IMR-90 (cell line): ENCODE measurements at regions not wholly inside any gene's neighbourhood (a gene's known extent, or its start where the extent isn't known, plus 50 kb on each side); places are given as distances from the start of the nearest gene placed in this dataset.

Source experiments
- ATAC-seq: fragments of 200-7000 bp; cut with Tn5 transposase; 2 replicates; pipeline ENCODE4 v1.9.1; 2020; ENCODE audit warnings: low read depth, mild to moderate bottlenecking, moderate library complexity
- BruUV-seq: library from RNA; stranded (reverse); fragments of 400-500 nt; replicated peaks from 2 replicates; lab custom pipeline; 2021; lab: Mats Ljungman, UMichigan
- CTCF ChIA-PET: fragments of 300-600 bp; formaldehyde crosslinking; extraction: SDS; loops from one replicate; lab custom pipeline; 2021; ENCODE audit warnings: antibody characterized with exemption; lab: Yijun Ruan, JAX
- POLR2A ChIA-PET: fragments of 300-600 bp; sonication (Branson Sonifier 250); formaldehyde crosslinking; loops from one replicate; lab custom pipeline; 2022; ENCODE audit warnings: antibody characterized with exemption; ENCODE audit not compliant: unreplicated experiment; lab: Charles Lee
- DNase-seq: peaks from one replicate; pipeline ENCODE4 v3.0.0; 2013
- H2AFZ ChIP-seq: replicated peaks from 2 replicates; pipeline ENCODE3; 2013; ENCODE audit warnings: low read length, mild to moderate bottlenecking; ENCODE audit not compliant: poor library complexity
- H2AK5ac ChIP-seq: 2 replicates; pipeline ENCODE4 v1.6.1; 2013; ENCODE audit warnings: low read depth, low read length, inconsistent platforms
- H2AK9ac ChIP-seq: replicated peaks from 2 replicates; pipeline ENCODE3; 2013; ENCODE audit warnings: mild to moderate bottlenecking, low read depth, low read length, moderate library complexity; ENCODE audit not compliant: poor library complexity
- H2BK120ac ChIP-seq: 2 replicates; pipeline ENCODE4 v1.6.1; 2013; ENCODE audit warnings: low read depth, low read length, inconsistent platforms
- H2BK15ac ChIP-seq: 3 replicates; pipeline ENCODE4 v1.6.1; 2013; ENCODE audit warnings: low read depth, low read length, inconsistent platforms
- H2BK20ac ChIP-seq: 2 replicates; pipeline ENCODE4 v1.6.1; 2013; ENCODE audit warnings: low read depth, mild to moderate bottlenecking, inconsistent platforms, low read length, moderate library complexity
- H2BK5ac ChIP-seq: 2 replicates; pipeline ENCODE4 v1.6.1; 2013; ENCODE audit warnings: mild to moderate bottlenecking, low read depth, low read length, inconsistent platforms; ENCODE audit not compliant: poor library complexity, severe bottlenecking
- H3K14ac ChIP-seq: replicated peaks from 2 replicates; pipeline ENCODE4 v1.6.1; 2013; ENCODE audit warnings: low read depth, low read length, inconsistent platforms
- H3K18ac ChIP-seq: 2 replicates; pipeline ENCODE4 v1.6.1; 2013; ENCODE audit warnings: low read depth, low read length, control low read depth
- H3K23ac ChIP-seq: 2 replicates; pipeline ENCODE4 v1.6.1; 2013; ENCODE audit warnings: low read depth, low read length, inconsistent platforms
- H3K27ac ChIP-seq: 2 replicates; pipeline ENCODE4 v1.5.1; 2013; ENCODE audit warnings: mild to moderate bottlenecking, control low read depth, low read length; ENCODE audit not compliant: insufficient read depth
- H3K27me3 ChIP-seq: 2 replicates; pipeline ENCODE4 v1.6.1; 2013; ENCODE audit warnings: low read length; ENCODE audit not compliant: control insufficient read depth, insufficient read depth
- H3K36me3 ChIP-seq: 2 replicates; pipeline ENCODE4 v1.6.1; 2013; ENCODE audit warnings: low read length, mixed read lengths; ENCODE audit not compliant: control insufficient read depth, insufficient read depth
- H3K4ac ChIP-seq: 2 replicates; pipeline ENCODE4 v1.6.1; 2013; ENCODE audit warnings: low read depth, low read length, inconsistent platforms
- H3K4me1 ChIP-seq: 2 replicates; pipeline ENCODE4 v1.6.1; 2013; ENCODE audit warnings: low read length, mixed read lengths; ENCODE audit not compliant: control insufficient read depth, insufficient read depth
- H3K4me2 ChIP-seq: 2 replicates; pipeline ENCODE4 v1.6.1; 2013; ENCODE audit warnings: low read depth, mild to moderate bottlenecking, control low read depth, low read length, moderate library complexity
- H3K4me3 ChIP-seq: 2 replicates; pipeline ENCODE4 v1.5.1; 2013; ENCODE audit warnings: low read depth, mild to moderate bottlenecking, control low read depth, low read length, moderate library complexity; ENCODE audit not compliant: insufficient read depth
- H3K56ac ChIP-seq: 2 replicates; pipeline ENCODE4 v1.6.1; 2013; ENCODE audit warnings: low read length, inconsistent platforms; ENCODE audit not compliant: insufficient read depth; ENCODE audit errors: extremely low read depth
- H3K79me1 ChIP-seq, 2 experiments: 2 replicates each; pipeline ENCODE4 v1.6.1; 2013; ENCODE audit warnings: low read length in 2 of 2, inconsistent platforms in 1 of 2, low read depth in 1 of 2
- H3K9ac ChIP-seq: 2 replicates; pipeline ENCODE4 v1.6.1; 2013; ENCODE audit warnings: low read depth, low read length, control low read depth
- H3K9me1 ChIP-seq: 2 replicates; pipeline ENCODE4 v1.6.1; 2013; ENCODE audit warnings: low read length, inconsistent platforms; ENCODE audit not compliant: insufficient read depth
- H3K9me3 ChIP-seq: 2 replicates; pipeline ENCODE4 v1.6.1; 2013; ENCODE audit warnings: low read length; ENCODE audit not compliant: control insufficient read depth, insufficient read depth
- H4K20me1 ChIP-seq: 2 replicates; pipeline ENCODE4 v1.6.1; 2013; ENCODE audit warnings: low read length, inconsistent platforms; ENCODE audit not compliant: insufficient read depth
- H4K5ac ChIP-seq: 2 replicates; pipeline ENCODE4 v1.6.1; 2013; ENCODE audit warnings: mild to moderate bottlenecking, low read depth, low read length, control low read depth
- H4K8ac ChIP-seq, 2 experiments: 2 replicates each; pipeline ENCODE4 v1.6.1; 2013; ENCODE audit warnings: low read depth in 2 of 2, low read length in 2 of 2, control low read depth in 1 of 2, inconsistent platforms in 1 of 2
- H4K91ac ChIP-seq: 2 replicates; pipeline ENCODE4 v1.6.1; 2013; ENCODE audit warnings: low read depth, low read length, inconsistent platforms; ENCODE audit not compliant: insufficient read depth
- BHLHE40 ChIP-seq: fragments of 150-350 bp; IDR thresholded peaks from 2 replicates; pipeline ENCODE4 v1.6.1; 2016; ENCODE audit warnings: mild to moderate bottlenecking, low read depth, low read length
- CEBPB ChIP-seq: IDR thresholded peaks from 2 replicates; pipeline ENCODE4 v1.6.1; 2012; ENCODE audit warnings: low read depth, low read length, improper control_type of control experiment
- CHD1 ChIP-seq: IDR thresholded peaks from 2 replicates; pipeline ENCODE4 v1.6.1; 2012; ENCODE audit warnings: low read depth, low read length, improper control_type of control experiment
- CTCF ChIP-seq: conservative IDR thresholded peaks from 2 replicates; pipeline ENCODE4 v1.5.1; 2012; ENCODE audit warnings: mild to moderate bottlenecking, low read depth, low read length, improper control_type of control experiment
- ELK1 ChIP-seq: fragments of 150-350 bp; IDR thresholded peaks from 2 replicates; pipeline ENCODE4 v1.6.1; 2016; ENCODE audit warnings: low read depth, mild to moderate bottlenecking, low read length, moderate library complexity, borderline replicate concordance
- FOS ChIP-seq: fragments of 150-350 bp; IDR thresholded peaks from 2 replicates; pipeline ENCODE4 v1.6.1; 2016; ENCODE audit warnings: low read depth, low read length
- MAFK ChIP-seq: IDR thresholded peaks from 2 replicates; pipeline ENCODE4 v1.6.1; 2012; ENCODE audit warnings: low read depth, low read length, improper control_type of control experiment
- MAZ ChIP-seq: IDR thresholded peaks from 2 replicates; pipeline ENCODE4 v1.6.1; 2012; ENCODE audit warnings: low read depth, mild to moderate bottlenecking, low read length, improper control_type of control experiment, moderate library complexity, borderline replicate concordance
- MXI1 ChIP-seq: IDR thresholded peaks from 2 replicates; pipeline ENCODE4 v1.6.1; 2012; ENCODE audit warnings: low read depth, mild to moderate bottlenecking, low read length, moderate library complexity, borderline replicate concordance
- NFE2L2 ChIP-seq: fragments of 150-350 bp; IDR thresholded peaks from 2 replicates; pipeline ENCODE4 v1.6.1; 2016; ENCODE audit warnings: low read depth, mild to moderate bottlenecking, low read length
- POLR2A ChIP-seq: IDR thresholded peaks from 2 replicates; pipeline ENCODE4 v1.6.1; 2012; ENCODE audit warnings: mild to moderate bottlenecking, low read depth, low read length
- RAD21 ChIP-seq: IDR thresholded peaks from 2 replicates; pipeline ENCODE4 v1.6.1; 2012; ENCODE audit warnings: low read length, improper control_type of control experiment
- RCOR1 ChIP-seq: IDR thresholded peaks from 2 replicates; pipeline ENCODE4 v1.6.1; 2012; ENCODE audit warnings: mild to moderate bottlenecking, low read length, improper control_type of control experiment; ENCODE audit not compliant: insufficient replicate concordance
- RFX5 ChIP-seq: IDR thresholded peaks from 2 replicates; pipeline ENCODE4 v1.8.0; 2012; ENCODE audit warnings: low read depth, mild to moderate bottlenecking, low read length, moderate library complexity
- SMC3 ChIP-seq: fragments of 150-350 bp; IDR thresholded peaks from 2 replicates; pipeline ENCODE4 v1.6.1; 2016; ENCODE audit warnings: low read depth, mild to moderate bottlenecking, antibody characterized with exemption, low read length, moderate library complexity
- USF2 ChIP-seq: fragments of 150-350 bp; IDR thresholded peaks from 2 replicates; pipeline ENCODE4 v1.6.1; 2017; ENCODE audit warnings: mild to moderate bottlenecking, antibody characterized with exemption, low read length, low read depth
- WGBS, 2 experiments: methylation state at CpG; one replicate each; pipeline versions ENCODE4 v1.1.5 to v1.1.7; 2013; ENCODE audit warnings: missing lambda C conversion rate in 2 of 2; ENCODE audit not compliant: insufficient read length in 1 of 2; ENCODE audit errors: extremely low coverage in 2 of 2; 5-methylcytosine and 5-hydroxymethylcytosine counted together
- dilution Hi-C: fragments of 300-500 bp; cut with HindIII; formaldehyde crosslinking; loops from one replicate; pipeline ENCODE4 v1.14.3; 2018; ENCODE audit warnings: low sequenced_read_pairs; ENCODE audit not compliant: unreplicated experiment
- in situ Hi-C: fragments of 300-500 bp; cut with MboI; formaldehyde crosslinking; loops from 3 replicates; pipeline ENCODE4 v1.14.3; 2019; ENCODE audit warnings: low sequenced_read_pairs, inconsistent platforms, mixed read lengths
- intact Hi-C: fragments of 100-400 bp; cut with micrococcal nuclease; formaldehyde crosslinking; loops from 2 replicates; pipeline ENCODE4 v1.10.0; 2022

GRCh38 chr1:221946768-221947167, 204.9 kb upstream of the DUSP10 start:
- Histone ChIP-seq H3K36me3 (no peaks in the 10 kb centered on the region), H3K4me1 (no peaks in the 10 kb centered on the region), H3K9me3 (peaks cover 11% of the 10 kb centered on the region), H2BK5ac (no peak overlapping the region), H2AK5ac (no peak overlapping the region; the same call in none of the 2 replicates), H3K14ac (no peak overlapping the region), H3K27ac (no peak overlapping the region), H3K4ac (no peak overlapping the region), H2AK9ac (no peak overlapping the region), H2AFZ (no peak overlapping the region), H3K27me3 (no peaks in the 10 kb centered on the region), H2BK15ac (no peak overlapping the region), H4K91ac (no peak overlapping the region), H4K8ac (no peak overlapping the region), H3K23ac (no peak overlapping the region), H3K18ac (no peak overlapping the region), H3K56ac (no peak overlapping the region), H4K20me1 (no peaks in the 10 kb centered on the region), H3K4me3 (no peak overlapping the region), H3K9me1 (no peaks in the 10 kb centered on the region), H3K4me2 (no peak overlapping the region), H2BK120ac (no peak overlapping the region), H2BK20ac (no peak overlapping the region), H3K79me1 (no peaks in the 10 kb centered on the region), H4K5ac (no peak overlapping the region), H3K9ac (no peak overlapping the region)
- DNase-seq (no peak), ATAC-seq (no peak)
- intact Hi-C loops = loop anchor here (2.0 kb wide), 1 partner anchor 40 kb away; no protein-coding TSS in a partner anchor
- WGBS, 2 experiments = no CpG with 5 or more reads among the region's 6 CpGs
- ChIA-PET CTCF (no interaction called here), POLR2A (no interaction called here)
- TF ChIP-seq SMC3 (no peak), USF2 (no peak), POLR2A (no peak), RCOR1 (no peak), RFX5 (no peak), MXI1 (no peak), NFE2L2 (no peak), CHD1 (no peak), RAD21 (no peak), MAFK (no peak), MAZ (no peak), CTCF (no peak), CEBPB (no peak), FOS (no peak), BHLHE40 (no peak), ELK1 (no peak)
- dilution Hi-C loops = no loop called here
- in situ Hi-C loops = no loop called here
- no TSS peak for BruUV-seq
